NCI-H1436 (cell line): ENCODE measurements at regions not wholly inside any gene's neighbourhood (a gene's known extent, or its start where the extent isn't known, plus 50 kb on each side); places are given as distances from the start of the nearest gene placed in this dataset.

ENCODE experiments used
- DNase-seq: peaks from one replicate; lab custom pipeline; 2025; lab: John Stamatoyannopoulos, UW

DNA sequence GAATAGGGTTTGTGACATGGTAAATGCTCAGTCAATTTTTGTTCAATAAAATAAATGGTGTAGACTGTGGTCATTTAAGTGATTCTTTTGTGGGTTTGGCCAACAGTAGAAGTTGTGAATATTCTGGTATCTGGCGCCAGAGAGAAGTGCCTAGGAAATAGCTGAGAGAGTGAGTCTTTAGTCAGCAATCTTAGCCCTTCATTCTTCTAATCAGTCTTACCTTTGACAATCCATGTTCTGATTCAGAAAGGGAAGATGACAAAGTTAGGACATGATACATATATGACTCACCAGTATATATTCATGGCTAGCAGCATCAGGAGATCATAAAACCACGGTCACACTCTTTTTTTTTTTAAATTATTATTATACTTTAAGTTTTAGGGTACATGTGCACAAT lies 141.8 kb upstream of the PCDH18 start:
- no peak for DNase-seq

DNA sequence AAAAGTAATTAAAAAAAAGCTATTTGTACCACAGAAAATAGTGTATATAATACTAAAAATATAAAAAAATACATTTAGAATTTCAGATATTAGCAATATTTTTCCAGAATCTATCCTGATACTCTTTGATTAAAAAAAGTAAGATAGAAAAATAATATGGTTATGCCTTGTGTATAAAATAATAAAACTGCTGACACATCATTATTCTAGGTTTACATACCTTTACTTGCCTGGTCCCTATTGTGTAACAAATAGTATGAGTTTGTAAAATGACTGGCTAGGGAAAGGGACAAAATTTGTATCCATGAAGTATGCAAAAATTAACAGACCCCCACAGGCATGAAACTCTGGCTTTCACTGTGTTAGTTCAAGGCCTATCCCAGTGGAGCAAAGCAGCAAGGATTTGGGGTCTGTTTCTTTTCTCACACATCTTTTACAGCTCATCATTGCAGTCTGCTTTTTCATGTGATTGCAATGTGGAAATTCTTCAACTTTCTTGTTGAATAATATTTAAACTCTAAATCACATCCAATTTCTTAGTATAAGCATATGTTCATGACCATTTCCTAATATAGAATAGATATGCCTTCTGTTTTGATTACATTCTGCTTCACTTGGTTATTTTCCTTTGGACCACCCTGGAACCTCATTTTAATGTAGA lies 136.7 kb upstream of the PCDH18 start:
- no peak for DNase-seq

DNA sequence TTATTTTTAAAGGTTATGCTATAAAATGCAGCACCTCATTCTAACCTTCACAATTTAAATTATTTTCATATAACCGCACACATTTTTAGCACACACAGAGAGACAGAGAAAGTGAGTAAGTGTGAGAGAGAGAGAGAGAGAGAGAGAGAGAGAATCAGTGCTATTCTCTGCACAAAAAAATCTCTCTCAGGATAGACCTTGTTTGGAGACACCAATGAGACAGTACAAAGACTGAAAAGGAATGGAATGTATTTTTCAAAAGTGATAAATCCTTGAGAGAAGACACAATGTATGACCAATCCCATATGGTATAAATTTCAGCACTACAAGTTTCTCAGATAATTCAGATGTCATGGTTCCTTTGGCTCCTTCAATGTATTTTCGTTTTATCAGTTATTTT lies 132.1 kb upstream of the PCDH18 start:
- no peak for DNase-seq

DNA sequence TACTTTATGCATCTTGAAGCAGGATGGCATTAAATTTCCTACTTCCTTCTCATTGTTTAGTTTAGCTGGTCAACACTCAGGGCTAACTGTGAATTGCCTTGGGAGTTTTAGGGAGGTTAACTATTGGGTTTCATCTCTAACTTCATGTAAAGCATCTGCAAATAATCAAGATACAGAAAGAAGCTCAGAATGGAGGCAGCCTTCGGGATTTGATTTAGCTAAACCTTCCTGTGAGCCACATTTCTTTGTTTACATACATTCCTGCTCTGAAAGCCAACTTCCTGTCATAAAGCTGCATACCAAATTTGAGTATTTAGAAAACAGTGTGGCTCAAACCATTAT lies 131.7 kb upstream of the PCDH18 start:
- no peak for DNase-seq

DNA sequence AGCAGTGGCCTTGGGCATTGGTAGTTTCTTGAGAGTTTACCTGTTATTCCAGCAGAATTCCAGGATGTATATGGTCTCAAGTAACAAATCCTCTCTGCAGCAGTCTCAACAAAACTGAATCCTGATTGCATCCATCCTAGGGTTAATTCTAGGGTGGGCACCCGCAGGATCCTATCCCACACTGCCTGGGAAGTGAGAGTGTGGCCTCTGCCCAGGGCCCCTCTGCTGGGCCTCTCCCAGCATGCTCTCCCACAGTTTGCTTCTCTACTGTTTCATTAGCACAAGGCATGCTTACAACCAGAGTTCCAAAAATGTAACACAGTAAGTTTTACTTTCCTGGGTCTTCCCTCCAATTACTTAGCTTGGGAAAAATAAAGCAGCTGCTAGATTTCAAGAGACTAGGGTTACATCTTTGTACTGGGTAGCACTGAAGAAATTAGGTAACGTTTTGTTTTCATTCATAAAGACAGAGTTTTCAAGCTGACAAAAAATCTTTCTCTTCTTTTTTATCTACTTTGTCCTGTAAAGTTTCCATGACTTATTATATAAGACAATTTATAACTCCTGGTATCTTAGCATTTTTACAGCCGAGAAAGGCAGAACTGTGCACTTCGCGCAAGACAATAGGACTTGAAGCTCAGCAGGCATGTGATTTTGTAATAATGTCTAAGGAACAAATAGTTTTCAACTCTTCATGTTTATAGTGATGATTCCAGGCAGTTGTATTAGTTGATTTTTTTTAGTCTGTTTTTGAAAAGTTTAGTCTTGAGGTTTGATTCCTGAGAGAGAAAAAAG lies 131.2 kb upstream of the PCDH18 start:
- no peak for DNase-seq

DNA sequence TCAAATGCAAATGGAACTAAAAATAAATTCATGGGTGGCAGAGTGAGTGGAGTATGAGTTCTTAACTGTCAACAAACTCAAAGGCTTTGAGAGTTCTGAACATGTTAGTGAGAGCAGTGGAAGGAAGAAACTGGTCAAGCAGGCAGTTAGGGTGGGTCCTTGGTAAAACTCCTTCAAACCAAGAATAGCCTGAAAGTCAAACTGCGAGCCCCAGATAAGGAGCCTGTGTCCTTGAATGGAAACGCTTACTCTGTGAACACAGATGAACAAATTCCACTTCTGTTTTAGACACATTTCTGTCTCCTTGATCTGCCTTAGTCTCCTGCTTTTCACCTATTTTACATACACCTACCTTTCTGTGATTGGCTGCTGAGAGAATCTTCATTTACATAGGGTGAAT lies 129.4 kb upstream of the PCDH18 start:
- no peak for DNase-seq

DNA sequence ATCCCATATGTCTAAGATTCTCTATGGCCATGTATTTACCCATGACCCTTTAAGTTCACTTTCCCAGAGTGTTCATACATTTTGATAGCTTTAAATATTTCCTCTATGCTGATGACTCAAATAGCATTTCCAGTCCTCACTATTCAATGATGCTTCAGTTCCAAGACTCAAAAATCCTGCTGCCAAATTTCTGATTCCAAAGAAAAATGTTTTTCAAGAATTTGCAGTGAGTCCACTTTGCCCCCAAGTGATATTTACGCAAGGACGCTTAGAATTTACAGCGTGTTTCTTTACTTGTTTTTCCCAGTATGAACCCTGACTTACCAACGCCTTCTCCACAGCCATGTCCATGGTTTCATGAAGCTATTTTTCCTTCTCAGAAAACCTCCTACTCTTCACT lies 127.9 kb upstream of the PCDH18 start:
- no peak for DNase-seq

DNA sequence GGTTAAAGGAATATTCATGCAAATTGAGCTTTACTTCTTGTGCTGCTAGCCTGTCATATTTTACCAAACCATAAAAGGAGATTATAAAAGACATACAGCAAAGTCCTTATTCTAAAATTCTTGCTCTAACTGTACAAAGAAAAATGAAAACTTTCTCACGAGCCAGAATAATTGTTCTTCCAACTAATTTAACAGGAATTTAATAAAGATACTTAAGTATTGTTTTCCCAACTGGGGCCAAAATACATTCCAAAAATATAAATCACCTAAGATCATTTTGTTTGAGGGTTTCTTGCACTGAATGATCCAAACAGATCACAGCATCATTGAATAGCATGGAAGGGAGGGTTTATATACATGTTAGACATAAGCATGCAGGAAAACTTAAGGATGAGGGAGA lies 127.1 kb upstream of the PCDH18 start:
- no peak for DNase-seq

DNA sequence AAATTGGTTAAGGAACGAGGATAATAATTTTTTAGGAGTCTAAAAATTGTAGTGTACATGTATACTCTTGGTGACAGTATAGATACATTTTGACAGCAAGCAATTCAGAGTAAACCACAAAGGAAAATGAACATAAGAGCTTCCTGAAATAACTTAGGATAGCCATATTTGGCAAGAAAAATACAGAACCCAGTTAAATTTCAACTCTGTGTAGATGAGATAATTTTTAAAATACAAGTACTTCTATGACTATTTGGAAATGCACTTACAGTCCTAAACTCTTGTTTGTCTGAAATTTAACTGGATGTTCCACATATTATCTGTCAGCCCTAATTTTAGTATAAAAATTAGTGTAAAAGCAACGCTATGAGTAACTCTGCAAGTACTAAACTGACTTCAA lies 124.4 kb upstream of the PCDH18 start:
- no peak for DNase-seq

DNA sequence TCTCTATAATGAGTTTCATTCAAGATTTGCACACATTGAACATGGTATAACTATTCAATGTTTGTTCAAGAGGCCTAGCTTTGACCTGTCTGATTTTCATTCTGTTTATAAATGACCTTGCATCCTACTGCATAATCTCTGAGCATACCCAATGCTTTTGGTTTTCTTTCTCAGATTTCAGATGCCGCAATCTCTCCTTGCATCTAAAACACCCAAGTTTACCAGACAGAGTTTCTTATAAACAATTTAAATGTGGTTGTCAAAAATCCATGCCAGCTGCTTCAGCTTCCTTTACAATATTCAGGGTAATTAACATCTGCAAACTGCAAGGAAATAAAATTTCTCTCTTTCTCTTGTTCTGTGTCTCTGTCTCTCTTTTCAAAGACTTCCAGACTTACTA lies 123.0 kb upstream of the PCDH18 start:
- DNase-seq: no peak

DNA sequence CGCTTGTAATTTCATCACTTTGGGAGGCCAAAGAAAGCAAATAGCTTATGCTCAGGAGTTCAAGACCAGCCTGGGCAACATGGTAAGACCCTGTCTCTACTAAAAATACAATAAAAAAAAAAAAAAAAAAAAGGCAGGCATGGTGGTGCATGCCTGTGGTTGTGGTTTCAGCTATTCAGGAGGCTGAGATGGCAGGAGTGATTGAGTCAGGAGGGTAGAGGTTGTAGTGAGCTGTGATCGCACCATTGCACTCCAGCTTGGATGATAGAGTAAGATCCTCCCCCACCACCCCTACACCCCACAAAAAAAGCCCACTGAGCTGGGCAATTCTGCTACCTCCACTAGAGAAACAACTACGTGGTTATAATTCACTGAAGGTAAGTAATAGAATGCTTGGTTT lies 118.8 kb upstream of the PCDH18 start:
- DNase-seq: no peak

DNA sequence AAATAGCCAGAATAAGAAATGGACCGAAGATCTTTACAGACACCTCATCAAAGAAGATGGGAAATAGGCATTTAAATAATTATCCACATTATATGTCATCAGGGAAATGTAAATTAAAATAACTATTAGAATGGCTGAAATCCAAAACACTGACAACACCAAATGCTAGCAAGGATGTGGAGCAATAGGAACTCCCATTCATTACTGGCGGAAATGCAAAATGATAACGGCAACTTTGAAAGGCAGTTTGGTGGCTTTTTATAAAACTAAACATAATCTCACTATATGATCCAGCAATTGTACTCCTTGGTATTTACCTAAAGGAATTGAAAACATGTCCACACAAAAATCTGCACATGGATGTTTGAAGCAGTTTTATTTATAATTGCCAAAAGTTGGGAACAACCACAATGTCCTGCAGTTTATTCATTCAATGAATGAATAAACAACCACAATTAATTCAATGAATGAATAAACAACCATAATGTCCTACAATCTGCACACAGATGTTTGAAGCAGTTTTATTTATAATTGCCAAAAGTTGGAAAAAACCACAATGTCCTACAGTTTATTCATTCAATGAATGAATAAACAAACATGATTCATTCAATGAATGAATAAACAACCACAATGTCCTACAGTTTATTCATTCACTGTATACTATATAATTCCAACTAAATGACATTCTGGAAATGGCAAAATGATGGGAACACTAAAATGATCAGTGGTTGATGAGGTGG lies 117.6 kb upstream of the PCDH18 start:
- DNase-seq: no peak

DNA sequence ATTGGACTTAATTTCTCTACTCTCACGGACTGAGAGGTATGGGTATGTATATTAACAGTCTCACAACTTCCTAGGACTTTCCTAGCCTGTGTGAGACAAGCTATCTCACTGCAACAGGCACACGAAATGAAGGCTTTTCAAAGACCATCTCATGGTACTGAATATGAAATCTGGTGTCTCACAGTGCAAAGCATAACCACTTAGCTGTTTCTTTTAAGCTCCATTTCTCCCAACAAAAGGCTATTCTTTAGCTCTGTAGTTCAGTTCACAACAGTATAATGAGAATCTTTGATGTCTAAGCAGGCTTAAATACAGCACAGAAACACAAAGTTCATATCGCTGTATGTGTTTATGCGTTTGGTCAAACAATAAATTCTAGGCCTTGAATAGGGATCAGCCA lies 116.2 kb upstream of the PCDH18 start:
- DNase-seq: no peak

DNA sequence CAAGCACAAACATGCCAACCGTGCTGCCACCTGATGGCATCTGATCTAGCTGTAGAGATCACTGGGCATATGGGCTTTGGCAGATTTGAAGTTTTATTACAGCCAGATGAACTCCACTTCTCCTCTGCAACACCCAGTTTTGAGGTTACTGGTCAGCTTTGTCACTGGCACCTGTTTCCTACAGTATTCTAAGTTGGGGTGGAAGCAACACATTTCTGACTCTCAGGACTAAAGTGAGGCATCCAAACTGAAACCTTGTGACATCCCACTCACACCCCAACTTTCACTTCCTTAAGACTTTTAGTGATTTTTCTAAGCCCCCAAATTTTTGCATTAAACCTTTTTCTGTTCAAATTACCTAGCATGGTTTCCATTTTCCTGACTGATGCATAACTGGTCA lies 115.1 kb upstream of the PCDH18 start:
- no peak for DNase-seq

DNA sequence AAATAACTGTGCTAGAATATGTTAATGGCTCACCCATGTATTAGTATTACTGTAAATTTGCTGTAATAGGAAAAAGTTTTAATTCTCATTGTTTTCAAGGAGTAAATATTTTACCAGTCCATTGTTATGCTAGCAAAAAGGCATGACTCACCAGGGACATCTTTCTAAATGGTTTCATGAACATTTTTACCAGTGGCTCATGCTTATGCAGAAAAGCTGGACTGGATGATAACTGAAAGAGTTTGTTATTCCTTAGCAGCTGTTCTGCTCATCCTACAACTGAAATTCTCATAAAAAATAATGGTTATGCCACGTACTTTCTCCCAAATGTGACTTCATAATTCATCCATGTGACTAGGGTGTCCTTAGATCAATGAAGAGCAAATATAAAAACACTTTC lies 111.9 kb upstream of the PCDH18 start:
- no peak for DNase-seq

DNA sequence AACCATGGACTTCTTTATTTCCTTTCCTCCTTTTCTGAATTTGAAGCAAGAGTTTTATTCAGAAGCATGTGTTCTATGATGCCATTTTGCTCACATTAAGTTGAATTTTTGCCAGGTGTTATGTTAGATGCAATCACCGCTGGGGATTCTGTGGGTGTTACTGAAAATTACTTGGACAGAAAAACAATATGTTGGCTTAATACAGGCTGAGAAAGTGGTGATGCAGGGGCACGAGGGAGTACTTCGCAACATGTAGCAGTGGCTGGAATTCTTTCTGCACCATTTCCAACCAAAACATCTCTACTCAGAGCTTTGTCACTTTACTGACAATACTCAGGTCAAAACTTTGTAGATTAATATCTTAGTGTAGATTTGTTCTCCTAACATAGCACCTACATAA lies 109.2 kb upstream of the PCDH18 start:
- DNase-seq: no peak

DNA sequence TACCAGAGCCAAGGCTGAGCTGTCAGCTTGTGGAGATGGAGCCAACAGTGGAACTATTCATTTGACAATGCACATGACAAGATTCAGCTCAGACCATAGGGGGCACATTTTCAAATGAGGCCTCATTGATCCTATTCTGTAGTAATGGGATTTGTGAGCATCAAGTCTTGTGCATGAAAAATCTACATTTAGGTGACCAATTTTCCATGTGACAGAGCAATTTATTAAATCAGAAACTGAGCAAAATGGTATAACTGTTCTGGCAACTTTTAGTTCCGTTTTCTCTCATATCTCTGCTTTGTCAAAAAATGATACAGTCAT lies 108.5 kb upstream of the PCDH18 start:
- no peak for DNase-seq

DNA sequence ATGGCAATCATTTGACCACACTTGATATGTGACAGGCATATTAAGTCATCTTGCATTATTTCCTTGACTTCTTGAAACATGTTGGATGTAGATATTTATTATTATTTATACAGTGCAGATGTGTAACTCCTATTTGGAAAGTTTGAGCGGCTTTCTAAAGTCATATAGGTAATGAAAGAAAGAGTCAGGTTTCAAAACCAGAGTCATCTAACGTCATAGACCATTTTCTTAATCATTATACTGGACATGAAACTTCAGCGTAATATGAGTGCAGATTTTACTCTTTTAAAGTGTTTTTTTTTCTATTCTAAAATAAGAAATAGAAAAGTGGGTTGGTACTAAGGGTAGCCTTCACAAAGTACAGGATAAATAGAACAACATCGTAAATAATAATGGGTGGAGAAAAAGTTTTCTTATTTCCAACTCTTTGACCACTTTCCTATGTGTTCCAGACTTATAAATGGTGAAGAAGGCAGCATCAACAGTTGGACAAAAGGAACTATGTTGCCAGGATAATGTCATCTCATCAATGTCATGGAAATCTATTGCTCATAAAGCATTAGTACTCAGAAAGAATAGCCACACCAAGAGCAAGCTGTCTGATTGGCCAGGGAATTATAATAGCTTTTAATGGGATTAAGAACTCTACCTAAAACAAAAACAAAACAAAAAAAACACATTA lies 108.0 kb upstream of the PCDH18 start:
- no peak for DNase-seq

DNA sequence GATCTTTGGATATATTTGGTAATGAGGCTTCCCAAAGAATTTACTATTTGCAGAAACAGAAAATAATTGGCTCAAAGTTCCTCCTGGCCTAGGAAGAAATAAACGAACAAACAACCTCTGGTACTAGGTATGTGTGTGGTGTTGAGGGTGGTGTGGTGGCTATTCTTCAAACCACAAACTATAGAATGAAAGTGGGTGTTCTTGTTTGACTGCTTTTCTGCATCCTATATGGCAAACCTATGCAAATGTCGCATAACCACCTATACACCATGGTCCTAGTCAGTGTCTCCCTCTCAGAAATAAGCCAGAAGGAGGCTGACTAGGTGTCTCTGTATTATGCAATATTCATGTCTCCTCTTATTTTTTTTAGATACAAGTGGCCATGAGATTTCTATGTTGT lies 106.6 kb upstream of the PCDH18 start:
- DNase-seq: no peak

DNA sequence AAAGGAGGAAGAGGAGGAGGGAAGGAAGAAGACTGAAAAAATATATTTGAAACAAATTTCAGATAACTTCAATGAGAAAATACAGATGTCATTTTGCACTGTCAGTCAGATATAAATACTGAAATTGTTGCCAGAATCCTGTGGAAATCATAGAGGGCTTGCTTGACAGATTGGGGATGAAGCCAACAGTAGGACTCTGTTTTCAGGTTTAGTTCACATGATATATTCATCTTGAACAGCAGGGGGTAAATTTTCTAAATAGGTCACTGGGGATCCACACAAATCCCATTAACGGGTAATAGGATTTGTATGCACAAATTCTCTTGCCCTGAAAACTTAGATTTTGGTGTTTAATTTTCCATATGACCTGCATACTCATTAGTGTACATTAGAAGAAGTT lies 103.3 kb upstream of the PCDH18 start:
- DNase-seq: no peak

DNA sequence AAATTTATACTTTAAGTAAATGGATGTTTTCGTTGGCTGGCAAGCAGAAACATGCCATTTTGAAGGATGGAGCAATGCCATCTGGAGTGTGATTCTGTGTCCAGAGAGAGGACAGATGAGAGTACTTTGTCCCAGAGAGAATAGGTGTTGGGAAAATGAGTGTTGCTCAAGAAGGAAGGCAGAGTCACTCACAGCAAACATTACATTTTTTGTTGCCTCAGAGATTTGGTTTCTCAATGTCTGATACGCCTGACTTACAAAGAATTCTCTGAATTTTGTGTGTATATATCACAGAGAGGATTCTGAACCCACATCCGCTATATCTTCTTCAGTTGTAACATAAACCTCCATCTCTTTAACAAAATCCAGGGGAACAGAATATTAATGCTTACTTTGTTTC lies 102.8 kb upstream of the PCDH18 start:
- no peak for DNase-seq

DNA sequence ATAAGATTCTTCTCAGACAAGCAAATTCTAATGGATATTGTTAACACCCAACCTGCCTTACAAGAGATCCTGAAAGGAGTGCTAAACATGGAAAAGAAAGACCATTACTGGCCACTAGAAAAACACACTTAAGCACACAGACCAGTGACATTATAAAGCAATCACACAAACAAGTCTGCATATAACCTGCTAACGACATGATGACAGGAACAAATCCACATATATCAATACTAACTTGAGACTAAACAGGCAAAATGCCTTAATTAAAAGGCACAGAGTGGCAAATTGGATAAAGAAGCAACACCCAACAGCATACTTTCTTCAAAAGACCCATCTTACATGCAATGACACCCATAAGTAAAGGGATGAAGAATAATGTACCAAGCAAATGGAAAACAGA lies 100.5 kb upstream of the PCDH18 start:
- no peak for DNase-seq

DNA sequence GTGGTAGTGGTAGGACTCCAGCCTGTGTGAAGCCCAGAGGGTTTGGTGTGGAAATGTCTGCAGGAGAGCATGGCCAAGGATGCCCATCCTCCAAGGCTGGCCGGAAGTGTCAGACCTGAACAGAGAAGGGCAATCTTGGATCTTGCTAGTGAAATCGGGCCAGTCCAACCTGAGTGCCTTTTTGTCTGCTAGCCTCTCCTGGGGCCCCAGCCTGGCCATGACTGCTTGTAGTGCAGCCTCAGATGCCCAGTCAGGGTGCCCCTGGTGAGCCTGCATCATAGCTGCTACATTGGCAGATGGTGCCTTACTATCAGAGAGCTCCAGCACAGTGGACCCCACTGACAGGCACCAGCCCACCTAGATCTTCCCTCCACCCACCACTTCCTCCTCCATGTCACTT lies 99.3 kb upstream of the PCDH18 start:
- no peak for DNase-seq
